H1 (cell line): ENCODE measurements at regions not wholly inside any gene's neighbourhood (a gene's known extent, or its start where the extent isn't known, plus 50 kb on each side); places are given as distances from the start of the nearest gene placed in this dataset.

Experiments
- CBX5 ChIP-seq: fragments of 300-800, 300-1000 bp; sonication (generic); IDR thresholded peaks from 2 replicates; pipeline ENCODE4 v1.7.1; 2016; ENCODE audit warnings: antibody characterized with exemption, low read length, low read depth
- CEBPB ChIP-seq: IDR thresholded peaks from 2 replicates; pipeline ENCODE4 v1.6.1; 2012; ENCODE audit warnings: low read depth, low read length
- MAX ChIP-seq: IDR thresholded peaks from 2 replicates; pipeline ENCODE4 v1.6.1; 2012; ENCODE audit warnings: inconsistent platforms
- TCF12 ChIP-seq: IDR thresholded peaks from 2 replicates; pipeline ENCODE4 v1.6.1; 2011; ENCODE audit warnings: low read depth, mild to moderate bottlenecking, low read length

- TF ChIP-seq CBX5 (no peak), TCF12 (no peak), CEBPB (no peak), MAX (no peak)
These were observed 164.3 kb upstream of the RAB4A start (continued) for GRCh38 chr1:229106526-229107125.
